Activated CD8-positive, alpha-beta memory T cell treated with anti-CD3 and anti-CD28 coated beads, Interleukin-2, amount 10 ng/mL, durations not matched to agents 7 days and 5 days (primary cell): ENCODE measurements at regions not wholly inside any gene's neighbourhood (a gene's known extent, or its start where the extent isn't known, plus 50 kb on each side); places are given as distances from the start of the nearest gene placed in this dataset.

Source experiments
- ATAC-seq: fragments of 150-1000 bp; cut with Tn5 transposase; one replicate; pipeline ENCODE4 v1.10.0; 2021; ENCODE audit warnings: moderate library complexity
- CTCF ChIA-PET: fragments of 350-600 bp; sonication (Branson Sonifier 250); formaldehyde crosslinking; loops from one replicate; lab custom pipeline; 2021; ENCODE audit warnings: antibody characterized with exemption; lab: Charles Lee
- DNase-seq: peaks from one replicate; pipeline ENCODE4 v3.0.0-alpha.2; 2020
- H3K27ac Mint-ChIP-seq: one replicate; pipeline ENCODE4 v1.8.0; 2021; ENCODE audit warnings: mild to moderate bottlenecking, mixed read lengths
- H3K27me3 Mint-ChIP-seq: one replicate; pipeline ENCODE4 v1.8.0; 2021; ENCODE audit warnings: mixed read lengths
- H3K36me3 Mint-ChIP-seq: one replicate; pipeline ENCODE4 v1.8.0; 2021; ENCODE audit warnings: mild to moderate bottlenecking, mixed read lengths
- H3K4me1 Mint-ChIP-seq: one replicate; pipeline ENCODE4 v1.8.0; 2021; ENCODE audit warnings: mixed read lengths
- H3K4me3 Mint-ChIP-seq: one replicate; pipeline ENCODE4 v1.8.0; 2021; ENCODE audit warnings: mild to moderate bottlenecking, moderate library complexity, mixed read lengths
- H3K9me3 Mint-ChIP-seq: one replicate; pipeline ENCODE4 v1.8.0; 2022; ENCODE audit warnings: low read depth, mixed read lengths

DNA sequence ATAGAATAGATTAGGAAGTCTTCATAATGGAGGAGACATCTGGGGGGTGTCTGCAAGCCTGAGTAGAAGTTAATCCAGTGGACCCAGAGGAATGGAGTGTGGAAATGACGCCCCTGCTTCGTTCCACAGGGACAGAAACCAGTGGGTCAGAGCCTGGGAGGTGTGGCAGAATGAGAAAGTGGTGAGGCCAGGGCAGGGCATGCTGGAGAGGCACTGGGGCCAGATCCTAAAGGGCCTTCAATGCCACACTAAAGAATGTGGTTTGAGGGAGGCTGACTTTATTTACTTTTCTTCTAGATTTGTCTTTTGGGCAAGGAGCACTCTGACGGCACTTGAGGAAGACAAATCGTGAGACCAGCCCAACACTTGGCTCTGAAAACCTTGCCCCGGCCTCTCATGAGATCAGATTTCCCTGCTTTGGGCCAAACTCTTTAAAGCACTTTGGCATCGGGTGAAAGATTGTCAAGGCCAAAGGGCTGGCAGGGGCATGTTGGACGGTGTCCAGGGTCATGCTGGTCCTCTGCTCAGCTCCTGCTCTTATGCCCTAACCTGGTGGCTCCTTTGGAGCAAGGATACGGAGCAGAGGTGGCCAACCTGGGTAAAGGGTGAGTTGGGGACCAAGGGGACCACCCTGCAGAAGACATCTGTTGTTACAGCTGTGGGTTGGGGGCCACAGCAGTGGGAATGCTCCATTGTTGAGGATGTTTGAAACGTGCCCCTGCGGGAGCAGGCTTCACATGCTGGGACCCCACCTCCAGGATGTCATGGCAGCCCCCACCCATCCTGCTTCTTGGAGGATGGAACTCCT lies 157.0 kb upstream of the ZMIZ1 start:
- H3K4me3 Mint-ChIP-seq: no peak overlapping the region
- H3K36me3 Mint-ChIP-seq: no peaks in the 10 kb centered on the region
- H3K9me3 Mint-ChIP-seq: no peaks in the 10 kb centered on the region
- no peak for DNase-seq
- no peaks in the 10 kb centered on the region for H3K27me3 Mint-ChIP-seq
- no peak for ATAC-seq
- CTCF ChIA-PET: no interaction called here
- no peak overlapping the region for H3K27ac Mint-ChIP-seq
- H3K4me1 Mint-ChIP-seq: no peaks in the 10 kb centered on the region

DNA sequence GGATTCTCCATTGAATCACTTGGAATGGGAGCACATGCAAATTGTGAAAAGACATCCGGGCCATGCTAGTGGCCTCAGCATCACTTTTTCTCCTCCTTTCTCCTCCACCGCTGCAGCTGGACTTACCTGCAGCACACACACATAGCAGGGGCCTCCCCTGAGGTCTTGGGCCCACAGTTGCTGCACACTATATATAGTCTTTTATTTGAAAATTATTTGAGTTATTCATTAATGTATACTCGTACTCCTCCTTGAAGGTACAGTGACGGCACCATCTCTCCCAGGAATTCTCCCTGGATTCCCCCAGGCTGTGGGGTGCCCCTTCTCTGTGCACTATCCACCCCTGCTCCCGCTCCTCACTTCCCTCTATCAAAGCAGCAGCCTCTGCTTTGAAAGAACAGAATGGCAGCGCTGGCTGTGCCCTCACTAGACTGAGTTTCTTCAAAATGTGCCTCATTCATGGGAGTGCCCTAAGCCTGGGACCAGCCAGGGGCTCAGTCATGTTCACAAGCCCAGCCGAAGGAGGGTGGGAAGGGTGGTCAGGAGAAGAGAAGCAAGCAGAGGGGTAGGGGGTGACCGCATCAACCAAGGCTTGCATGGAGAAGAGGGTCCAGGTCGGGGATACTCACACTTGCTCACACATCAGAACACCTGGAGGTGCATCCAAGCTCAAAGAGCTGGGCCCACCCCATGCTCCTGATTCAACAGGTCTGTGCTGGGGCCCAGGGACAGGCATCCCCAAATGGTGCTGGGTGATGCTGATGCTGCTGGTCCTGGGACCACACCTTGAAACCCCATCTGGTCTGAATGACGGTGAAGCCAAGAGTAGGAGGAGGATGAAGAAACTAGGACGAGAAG lies 156.2 kb upstream of the ZMIZ1 start:
- ATAC-seq (no peak), DNase-seq (no peak)
- Mint-ChIP-seq H3K9me3 (no peaks in the 10 kb centered on the region), H3K27me3 (no peaks in the 10 kb centered on the region), H3K27ac (no peak overlapping the region), H3K4me1 (no peaks in the 10 kb centered on the region), H3K36me3 (no peaks in the 10 kb centered on the region), H3K4me3 (no peak overlapping the region)
- CTCF ChIA-PET: no interaction called here

DNA sequence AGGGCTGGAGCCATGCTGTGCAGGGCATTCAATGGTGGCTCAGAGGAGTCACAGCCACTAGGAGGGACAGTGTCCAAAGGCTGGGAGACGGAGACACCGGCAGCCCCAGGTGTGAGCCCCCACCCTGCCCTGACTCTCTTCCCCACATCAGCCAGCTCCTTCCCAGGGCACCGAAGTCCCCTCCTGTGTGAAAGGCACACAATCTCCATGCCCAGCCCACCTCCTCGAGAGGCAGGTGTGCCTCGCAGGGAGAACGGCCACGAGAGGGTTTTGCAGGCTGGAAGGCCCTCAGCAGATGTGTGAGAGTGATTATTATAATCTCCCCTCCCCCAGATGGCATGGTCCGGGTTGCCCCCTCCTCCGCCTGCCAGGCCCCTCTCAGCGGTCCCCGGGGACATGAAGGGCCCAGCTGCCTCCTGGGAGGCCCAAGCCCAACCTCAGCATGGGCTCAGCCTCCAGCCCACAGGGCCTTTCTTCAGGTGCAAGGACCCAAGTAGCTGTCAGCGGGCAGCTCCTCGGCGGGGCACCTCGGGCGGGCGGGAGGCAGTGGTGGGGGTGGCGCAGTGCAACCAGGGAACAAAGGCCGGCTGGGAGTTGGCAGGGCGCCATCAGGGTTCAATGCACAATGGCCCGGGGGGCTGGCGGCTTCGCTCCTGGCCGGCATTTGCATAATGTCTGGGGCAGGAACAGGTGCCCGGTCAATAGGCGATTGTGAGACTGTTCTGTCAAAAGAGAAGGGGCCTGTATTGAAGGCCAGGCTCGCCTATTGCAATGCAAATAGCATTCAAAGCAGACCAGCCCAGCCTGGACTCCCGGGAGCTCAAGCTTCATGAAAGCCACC lies 155.3 kb upstream of the ZMIZ1 start:
- Mint-ChIP-seq H3K27ac (no peak overlapping the region), H3K4me1 (no peaks in the 10 kb centered on the region), H3K36me3 (no peaks in the 10 kb centered on the region), H3K4me3 (no peak overlapping the region), H3K27me3 (no peaks in the 10 kb centered on the region), H3K9me3 (no peaks in the 10 kb centered on the region)
- DNase-seq: no peak
- CTCF ChIA-PET: no interaction called here
- ATAC-seq: no peak

DNA sequence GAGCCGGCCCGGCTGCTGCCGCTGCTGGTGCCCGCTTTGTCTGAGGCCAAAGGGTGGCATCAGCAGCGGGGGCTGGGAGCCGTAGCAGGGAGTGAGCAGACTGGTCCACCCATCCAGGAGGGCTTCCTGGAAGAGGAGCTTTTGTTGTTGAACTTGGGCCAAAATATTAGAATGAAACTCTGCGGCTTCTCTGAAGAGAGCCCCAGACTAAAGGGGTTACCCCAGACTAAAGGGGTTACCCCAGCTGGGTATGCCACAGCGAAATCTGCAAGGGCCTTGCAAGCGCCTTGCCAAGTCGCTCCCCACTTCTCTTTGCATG lies 154.7 kb upstream of the ZMIZ1 start:
- Mint-ChIP-seq H3K4me3 (no peak overlapping the region), H3K27me3 (no peaks in the 10 kb centered on the region), H3K36me3 (no peaks in the 10 kb centered on the region), H3K27ac (no peak overlapping the region), H3K4me1 (no peaks in the 10 kb centered on the region), H3K9me3 (no peaks in the 10 kb centered on the region)
- ATAC-seq: no peak
- no peak for DNase-seq
- CTCF ChIA-PET: no interaction called here

DNA sequence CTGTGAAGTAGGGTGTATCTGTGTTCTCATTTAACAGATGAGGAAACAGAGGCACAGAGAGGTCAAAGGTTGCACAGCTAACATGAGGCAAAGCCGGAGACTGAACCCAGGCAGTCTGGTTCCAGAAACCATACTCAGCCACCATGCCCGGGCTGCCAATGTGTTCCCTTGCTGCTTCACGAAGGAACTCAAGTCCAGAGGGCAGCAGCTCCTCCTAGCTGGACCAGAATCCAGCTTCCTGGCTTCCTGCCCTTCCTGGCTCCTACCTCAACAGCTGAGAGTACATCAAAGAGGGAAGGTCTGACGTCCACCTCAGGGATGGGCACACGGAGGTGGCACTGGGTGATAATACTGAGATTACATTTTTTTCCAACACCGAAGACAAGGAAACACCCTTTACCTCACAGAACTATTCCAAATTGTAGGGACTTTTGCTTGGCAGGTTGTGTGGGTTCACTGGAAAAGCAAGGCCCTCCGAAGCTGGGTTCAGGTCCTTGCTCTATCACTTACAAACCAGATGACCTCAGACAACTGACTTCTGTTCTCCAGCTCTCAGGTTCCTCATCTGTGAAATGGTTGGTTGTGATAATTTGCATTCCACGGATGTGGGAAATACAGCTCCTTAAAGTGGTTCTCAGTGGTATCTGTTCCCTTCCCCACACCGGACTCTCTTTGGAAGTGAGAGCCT lies 154.1 kb upstream of the ZMIZ1 start:
- H3K27ac Mint-ChIP-seq: no peak overlapping the region
- no peak for ATAC-seq
- H3K36me3 Mint-ChIP-seq: no peaks in the 10 kb centered on the region
- H3K4me3 Mint-ChIP-seq: no peak overlapping the region
- H3K27me3 Mint-ChIP-seq: no peaks in the 10 kb centered on the region
- no peaks in the 10 kb centered on the region for H3K9me3 Mint-ChIP-seq
- no peaks in the 10 kb centered on the region for H3K4me1 Mint-ChIP-seq
- no peak for DNase-seq
- CTCF ChIA-PET: no interaction called here

DNA sequence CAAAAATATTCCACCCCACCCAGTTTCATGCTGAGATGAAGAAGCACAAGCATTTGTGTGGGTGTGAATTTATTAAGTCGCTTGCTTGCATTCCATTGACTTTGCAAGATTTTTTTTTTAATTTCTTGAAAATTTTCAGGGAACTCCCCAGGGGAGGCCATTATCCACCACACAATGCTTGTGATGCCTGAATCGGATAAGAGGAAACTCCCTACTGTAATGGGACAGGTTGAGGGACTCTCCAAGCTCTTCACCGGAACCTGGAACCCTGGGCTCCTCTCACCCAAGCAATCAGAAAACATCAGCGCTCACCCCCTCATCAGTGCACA lies 153.6 kb upstream of the ZMIZ1 start:
- Mint-ChIP-seq H3K4me3 (no peak overlapping the region), H3K27ac (no peak overlapping the region), H3K27me3 (no peaks in the 10 kb centered on the region), H3K9me3 (no peaks in the 10 kb centered on the region), H3K36me3 (no peaks in the 10 kb centered on the region), H3K4me1 (no peaks in the 10 kb centered on the region)
- DNase-seq (no peak), ATAC-seq (no peak)
- CTCF ChIA-PET: no interaction called here

DNA sequence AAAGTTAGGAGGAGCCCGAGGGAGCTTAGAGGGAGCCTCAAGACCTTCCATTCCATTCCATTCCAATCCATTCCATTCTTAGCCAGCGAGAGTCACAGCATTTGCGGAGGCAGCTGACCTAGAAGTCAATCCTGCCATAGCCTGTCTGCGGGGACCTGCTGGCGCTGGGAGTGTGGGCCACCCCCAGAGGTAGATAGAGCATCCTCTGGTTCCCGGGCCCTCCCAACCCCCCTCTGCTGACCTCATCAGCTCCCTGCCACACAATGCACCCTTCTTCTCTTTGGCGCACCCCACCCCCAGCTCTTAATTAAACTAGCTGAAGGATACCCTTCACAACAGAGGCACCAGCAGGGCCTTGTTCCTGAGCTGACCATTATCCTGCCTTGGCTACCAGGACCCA lies 152.5 kb upstream of the ZMIZ1 start:
- H3K4me3 Mint-ChIP-seq: no peak overlapping the region
- ATAC-seq (no peak), DNase-seq (no peak)
- no peak overlapping the region for H3K27ac Mint-ChIP-seq
- no peaks in the 10 kb centered on the region for H3K4me1 Mint-ChIP-seq
- no peaks in the 10 kb centered on the region for H3K27me3 Mint-ChIP-seq
- no peaks in the 10 kb centered on the region for H3K36me3 Mint-ChIP-seq
- no peaks in the 10 kb centered on the region for H3K9me3 Mint-ChIP-seq
- CTCF ChIA-PET: no interaction called here

DNA sequence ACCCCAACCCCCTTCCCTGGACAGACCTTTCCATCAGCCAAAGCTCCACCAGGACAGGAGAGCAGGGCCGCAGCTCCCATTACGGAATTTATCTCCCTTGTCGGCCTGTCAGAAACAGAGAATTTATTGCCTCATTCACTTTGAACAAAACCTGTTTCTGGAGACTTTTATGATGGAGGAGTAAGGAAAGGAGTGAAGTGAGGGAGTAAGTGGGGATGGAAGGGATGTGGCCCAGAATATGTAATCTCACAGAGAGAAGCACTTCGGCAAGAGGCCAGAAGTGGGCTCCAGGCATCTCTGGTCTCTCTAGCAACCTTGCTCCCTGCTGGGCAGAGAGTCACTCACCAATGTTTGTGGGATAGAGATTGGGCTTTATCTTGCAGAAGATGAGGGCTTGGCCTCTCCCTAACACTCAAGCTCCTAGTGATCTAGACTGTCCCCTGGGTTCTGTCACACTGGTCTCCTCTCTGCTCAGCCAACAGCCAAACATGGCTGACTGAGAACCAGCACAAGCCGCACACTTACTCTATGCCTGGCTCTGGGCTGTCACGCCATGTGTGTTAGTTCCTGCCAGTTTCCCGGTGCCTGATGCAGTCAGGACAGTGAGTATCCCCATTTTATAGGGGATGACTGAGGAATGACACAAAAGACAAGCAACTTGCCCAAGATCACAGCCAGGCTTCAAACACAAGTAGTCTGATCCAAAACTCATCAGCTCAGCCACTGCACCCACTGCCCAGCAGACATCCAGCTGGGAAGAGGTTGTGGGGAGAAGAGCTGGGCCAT lies 149.4 kb upstream of the ZMIZ1 start:
- no peak for DNase-seq
- Mint-ChIP-seq H3K4me3 (no peak overlapping the region), H3K9me3 (no peaks in the 10 kb centered on the region), H3K36me3 (no peaks in the 10 kb centered on the region), H3K4me1 (no peaks in the 10 kb centered on the region), H3K27ac (no peak overlapping the region), H3K27me3 (no peaks in the 10 kb centered on the region)
- CTCF ChIA-PET: interaction anchor here (1.0 to 1.3 kb wide), 2 partner anchors 9 to 276 kb away, joined by 3 read pairs; no protein-coding TSS in a partner anchor
- ATAC-seq: no peak

DNA sequence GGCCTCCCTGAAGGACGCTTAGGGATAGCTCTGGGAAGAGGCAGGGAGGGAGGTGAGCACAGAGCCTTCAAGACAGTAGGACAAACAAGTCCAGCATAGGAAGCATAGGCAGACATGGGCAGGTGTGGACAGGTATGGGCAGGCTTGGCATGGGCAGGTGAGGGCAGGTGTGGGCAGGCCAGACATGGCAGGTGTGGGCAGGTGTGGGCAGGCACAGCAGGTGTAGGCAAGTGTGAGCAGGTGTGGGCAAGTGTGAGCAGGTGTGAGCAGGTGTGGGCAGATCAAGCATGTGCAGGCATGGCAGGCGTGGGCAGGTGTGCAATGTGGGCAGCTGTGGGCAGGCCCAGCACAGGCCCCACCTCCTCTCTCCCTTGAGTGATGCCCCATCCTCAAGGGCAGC lies 148.8 kb upstream of the ZMIZ1 start:
- Mint-ChIP-seq H3K4me1 (no peaks in the 10 kb centered on the region), H3K27me3 (no peaks in the 10 kb centered on the region), H3K9me3 (no peaks in the 10 kb centered on the region), H3K27ac (no peak overlapping the region), H3K4me3 (no peak overlapping the region), H3K36me3 (no peaks in the 10 kb centered on the region)
- CTCF ChIA-PET: interaction anchor here (1.0 kb wide), 1 partner anchor 283 kb away, joined by 3 read pairs; no protein-coding TSS in a partner anchor
- no peak for ATAC-seq
- DNase-seq: no peak

DNA sequence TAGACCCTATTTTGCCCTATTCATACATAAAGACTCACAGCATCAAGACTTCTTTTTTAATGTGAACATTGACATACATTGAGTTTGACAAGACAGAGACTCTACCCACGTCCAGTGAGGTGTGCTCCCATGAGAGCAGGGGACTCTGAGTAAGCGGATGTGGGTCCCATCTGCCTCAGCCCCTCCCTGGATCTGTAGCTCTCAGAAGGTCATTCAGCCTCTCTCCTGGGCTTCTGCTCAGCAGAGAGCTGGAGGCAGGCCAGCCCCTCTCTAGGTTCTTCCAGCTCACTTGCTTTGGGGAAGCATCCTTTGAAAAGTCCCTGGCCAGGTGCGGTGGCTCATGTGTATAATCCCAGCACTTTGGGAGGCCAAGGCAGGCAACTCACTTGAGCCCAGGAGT lies 146.9 kb upstream of the ZMIZ1 start:
- H3K27me3 Mint-ChIP-seq: no peaks in the 10 kb centered on the region
- DNase-seq (no peak), ATAC-seq (no peak)
- H3K36me3 Mint-ChIP-seq: no peaks in the 10 kb centered on the region
- CTCF ChIA-PET: no interaction called here
- H3K27ac Mint-ChIP-seq: no peak overlapping the region
- no peak overlapping the region for H3K4me3 Mint-ChIP-seq
- no peaks in the 10 kb centered on the region for H3K9me3 Mint-ChIP-seq
- H3K4me1 Mint-ChIP-seq: no peaks in the 10 kb centered on the region

DNA sequence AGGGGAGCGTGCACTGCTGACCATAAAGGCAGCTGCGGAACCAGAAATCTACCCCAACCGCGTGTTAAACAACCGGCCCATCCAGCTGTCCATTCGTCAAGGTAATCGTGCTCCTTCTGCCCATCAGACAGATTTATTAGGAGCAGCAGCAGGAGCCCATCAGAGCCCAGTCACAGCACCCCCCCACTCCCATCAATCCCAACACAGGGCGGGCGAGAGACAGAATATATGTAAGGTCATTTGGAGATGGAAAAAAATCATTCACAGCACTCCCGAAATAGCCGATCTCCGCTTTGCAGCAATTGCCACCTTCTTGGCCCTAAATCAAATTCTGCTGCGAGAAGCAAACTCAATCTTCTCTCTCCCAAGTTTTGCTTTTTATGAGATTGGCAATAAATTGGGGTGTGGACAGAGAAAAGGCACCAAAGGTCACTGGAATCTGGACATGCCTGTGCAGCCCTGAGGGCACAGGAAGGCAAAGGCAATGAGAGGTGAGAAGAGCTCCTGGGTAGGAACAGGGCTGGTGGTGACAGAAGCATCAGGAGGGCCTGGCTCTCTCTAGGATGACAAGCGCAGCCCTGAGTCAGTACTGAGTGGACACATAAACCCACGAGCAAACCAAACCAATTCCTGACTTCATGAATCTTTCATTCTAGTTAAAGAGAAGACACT lies 145.0 kb upstream of the ZMIZ1 start:
- no peaks in the 10 kb centered on the region for H3K4me1 Mint-ChIP-seq

DNA sequence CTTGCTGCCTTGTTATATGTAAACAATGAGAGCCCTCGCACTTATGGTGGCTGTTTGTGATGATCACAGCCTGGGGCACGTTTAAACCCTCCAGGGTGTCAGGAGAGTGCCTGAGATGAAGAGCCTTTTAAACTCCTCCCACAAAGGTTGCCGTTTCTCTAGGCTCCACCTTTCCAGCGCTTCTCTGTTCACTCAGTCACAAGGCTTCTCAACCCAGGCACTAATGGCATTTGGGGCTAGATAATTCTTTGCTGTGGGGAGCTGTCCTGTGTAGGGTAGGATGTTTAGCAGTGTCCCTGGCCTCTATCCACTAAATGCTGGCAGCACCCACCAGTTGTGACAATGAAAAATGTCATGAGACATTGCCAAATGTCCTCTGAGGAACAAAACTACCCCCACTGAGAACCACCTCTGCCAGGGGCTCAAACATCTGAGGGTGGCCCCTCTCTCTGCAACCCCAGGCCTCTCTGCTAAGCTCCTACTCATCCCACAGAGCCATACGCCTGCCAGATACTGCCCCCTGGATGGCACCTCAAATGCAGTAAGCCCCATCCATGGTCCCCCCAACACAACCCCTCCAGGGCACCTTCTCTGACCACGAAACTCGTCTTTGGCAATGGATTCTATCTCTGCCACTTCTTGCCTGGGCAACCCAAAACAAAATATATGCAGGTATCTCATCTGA lies 144.3 kb upstream of the ZMIZ1 start:
- no peak for DNase-seq
- CTCF ChIA-PET: no interaction called here
- no peak overlapping the region for H3K4me3 Mint-ChIP-seq
- no peak overlapping the region for H3K27ac Mint-ChIP-seq
- no peak for ATAC-seq
- no peaks in the 10 kb centered on the region for H3K4me1 Mint-ChIP-seq
- H3K9me3 Mint-ChIP-seq: no peaks in the 10 kb centered on the region
- H3K27me3 Mint-ChIP-seq: no peaks in the 10 kb centered on the region
- H3K36me3 Mint-ChIP-seq: no peaks in the 10 kb centered on the region

More for the DNA sequence above, 145.0 kb upstream of the ZMIZ1 start:
- no peak overlapping the region for H3K4me3 Mint-ChIP-seq
- H3K36me3 Mint-ChIP-seq: no peaks in the 10 kb centered on the region
- no peak for DNase-seq
- H3K9me3 Mint-ChIP-seq: no peaks in the 10 kb centered on the region
- CTCF ChIA-PET: no interaction called here
- no peaks in the 10 kb centered on the region for H3K27me3 Mint-ChIP-seq
- ATAC-seq: no peak
- H3K27ac Mint-ChIP-seq: no peak overlapping the region
